Ishikawa (cell line): ENCODE measurements at regions not wholly inside any gene's neighbourhood (a gene's known extent, or its start where the extent isn't known, plus 50 kb on each side); places are given as distances from the start of the nearest gene placed in this dataset.

Experiments
- CEBPB ChIP-seq: IDR thresholded peaks from 2 replicates; pipeline ENCODE4 v1.6.1; 2012
- CREB1 ChIP-seq: IDR thresholded peaks from 2 replicates; pipeline ENCODE4 v1.6.1; 2012; ENCODE audit warnings: low read depth
- EGR1 ChIP-seq: IDR thresholded peaks from 2 replicates; pipeline ENCODE4 v1.6.1; 2012
- EP300 ChIP-seq: IDR thresholded peaks from 2 replicates; pipeline ENCODE4 v1.6.1; 2012; ENCODE audit warnings: borderline replicate concordance
- FOXM1 ChIP-seq: IDR thresholded peaks from 2 replicates; pipeline ENCODE4 v1.6.1; 2012; ENCODE audit warnings: low read depth, borderline replicate concordance
- MAX ChIP-seq: IDR thresholded peaks from 2 replicates; pipeline ENCODE4 v1.6.1; 2012
- NFIC ChIP-seq: IDR thresholded peaks from 2 replicates; pipeline ENCODE4 v1.6.1; 2012
- RAD21 ChIP-seq: IDR thresholded peaks from 2 replicates; pipeline ENCODE4 v1.6.1; 2012; ENCODE audit warnings: low read depth
- TAF1 ChIP-seq: IDR thresholded peaks from 2 replicates; pipeline ENCODE4 v1.6.1; 2012; ENCODE audit warnings: low read depth, mild to moderate bottlenecking
- TCF12 ChIP-seq: IDR thresholded peaks from 2 replicates; pipeline ENCODE4 v1.6.1; 2012; ENCODE audit warnings: low read depth
- TEAD4 ChIP-seq: IDR thresholded peaks from 2 replicates; pipeline ENCODE4 v1.6.1; 2012
- YY1 ChIP-seq: IDR thresholded peaks from 2 replicates; pipeline ENCODE4 v1.6.1; 2012; ENCODE audit warnings: low read depth
- ZBTB7A ChIP-seq: IDR thresholded peaks from 2 replicates; pipeline ENCODE4 v1.6.1; 2012; ENCODE audit warnings: low read depth
- TF ChIP-seq, protein P1 (sequence below): IDR thresholded peaks from 2 replicates; pipeline ENCODE4 v1.6.1; 2012; ENCODE audit warnings: low read depth, mild to moderate bottlenecking
- TF ChIP-seq, protein P2 (sequence below): IDR thresholded peaks from 2 replicates; pipeline ENCODE4 v1.6.1; 2012

DNA sequence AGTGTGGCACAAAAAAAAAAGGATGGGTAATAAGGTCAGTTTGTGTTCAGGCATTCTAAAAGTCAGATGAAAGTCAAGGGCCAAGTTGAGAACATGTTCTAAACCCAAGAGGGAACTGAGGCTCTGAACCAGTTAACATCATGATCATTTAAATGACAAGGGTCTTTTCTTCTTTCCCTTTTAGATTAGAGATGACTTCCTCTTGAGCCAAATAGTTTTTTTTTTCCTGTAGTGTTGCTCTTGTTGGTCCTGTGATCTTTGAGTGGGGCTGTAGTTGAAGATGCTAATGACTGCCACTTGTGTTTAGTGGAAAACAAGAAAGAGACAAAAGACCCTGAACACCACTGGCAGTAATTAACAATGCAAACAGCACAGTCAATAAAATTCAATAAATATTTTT is 482.7 kb upstream of the SYT4 start:
- TF ChIP-seq YY1, result no peak
- no peak for TF ChIP-seq CEBPB
- TF ChIP-seq, protein P1, sequence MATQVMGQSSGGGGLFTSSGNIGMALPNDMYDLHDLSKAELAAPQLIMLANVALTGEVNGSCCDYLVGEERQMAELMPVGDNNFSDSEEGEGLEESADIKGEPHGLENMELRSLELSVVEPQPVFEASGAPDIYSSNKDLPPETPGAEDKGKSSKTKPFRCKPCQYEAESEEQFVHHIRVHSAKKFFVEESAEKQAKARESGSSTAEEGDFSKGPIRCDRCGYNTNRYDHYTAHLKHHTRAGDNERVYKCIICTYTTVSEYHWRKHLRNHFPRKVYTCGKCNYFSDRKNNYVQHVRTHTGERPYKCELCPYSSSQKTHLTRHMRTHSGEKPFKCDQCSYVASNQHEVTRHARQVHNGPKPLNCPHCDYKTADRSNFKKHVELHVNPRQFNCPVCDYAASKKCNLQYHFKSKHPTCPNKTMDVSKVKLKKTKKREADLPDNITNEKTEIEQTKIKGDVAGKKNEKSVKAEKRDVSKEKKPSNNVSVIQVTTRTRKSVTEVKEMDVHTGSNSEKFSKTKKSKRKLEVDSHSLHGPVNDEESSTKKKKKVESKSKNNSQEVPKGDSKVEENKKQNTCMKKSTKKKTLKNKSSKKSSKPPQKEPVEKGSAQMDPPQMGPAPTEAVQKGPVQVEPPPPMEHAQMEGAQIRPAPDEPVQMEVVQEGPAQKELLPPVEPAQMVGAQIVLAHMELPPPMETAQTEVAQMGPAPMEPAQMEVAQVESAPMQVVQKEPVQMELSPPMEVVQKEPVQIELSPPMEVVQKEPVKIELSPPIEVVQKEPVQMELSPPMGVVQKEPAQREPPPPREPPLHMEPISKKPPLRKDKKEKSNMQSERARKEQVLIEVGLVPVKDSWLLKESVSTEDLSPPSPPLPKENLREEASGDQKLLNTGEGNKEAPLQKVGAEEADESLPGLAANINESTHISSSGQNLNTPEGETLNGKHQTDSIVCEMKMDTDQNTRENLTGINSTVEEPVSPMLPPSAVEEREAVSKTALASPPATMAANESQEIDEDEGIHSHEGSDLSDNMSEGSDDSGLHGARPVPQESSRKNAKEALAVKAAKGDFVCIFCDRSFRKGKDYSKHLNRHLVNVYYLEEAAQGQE, result no peak
- TF ChIP-seq RAD21, result no peak
- no peak for TF ChIP-seq FOXM1
- TF ChIP-seq, protein P2, sequence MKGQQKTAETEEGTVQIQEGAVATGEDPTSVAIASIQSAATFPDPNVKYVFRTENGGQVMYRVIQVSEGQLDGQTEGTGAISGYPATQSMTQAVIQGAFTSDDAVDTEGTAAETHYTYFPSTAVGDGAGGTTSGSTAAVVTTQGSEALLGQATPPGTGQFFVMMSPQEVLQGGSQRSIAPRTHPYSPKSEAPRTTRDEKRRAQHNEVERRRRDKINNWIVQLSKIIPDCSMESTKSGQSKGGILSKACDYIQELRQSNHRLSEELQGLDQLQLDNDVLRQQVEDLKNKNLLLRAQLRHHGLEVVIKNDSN, result no peak
- TF ChIP-seq CREB1, result no peak
- no peak for TF ChIP-seq MAX
- no peak for TF ChIP-seq TAF1
- no peak for TF ChIP-seq EGR1
- TF ChIP-seq EP300, result no peak

DNA sequence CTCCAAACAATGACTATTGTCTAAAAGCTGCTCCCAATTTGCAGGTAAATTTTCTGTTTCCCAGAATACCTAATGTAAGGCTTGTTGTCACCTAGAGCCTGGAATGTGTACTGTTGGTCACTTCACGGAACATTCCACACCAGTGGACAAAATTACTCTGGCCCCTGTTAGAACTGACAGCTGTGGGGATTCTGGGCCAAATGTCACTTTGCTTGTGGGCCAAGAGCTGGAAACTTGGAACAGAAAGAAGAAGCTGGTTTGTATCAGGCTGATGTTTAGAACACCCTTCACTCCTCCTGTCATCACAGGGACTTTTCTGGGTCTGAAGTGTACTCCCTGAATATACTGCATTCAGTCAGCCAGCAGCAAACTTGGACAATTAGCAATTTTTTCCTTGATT is 495.6 kb upstream of the SYT4 start:
- TF ChIP-seq TEAD4, result no peak
- no peak for TF ChIP-seq MAX
- TF ChIP-seq TAF1, result no peak
- no peak for TF ChIP-seq YY1
- TF ChIP-seq CREB1, result no peak
- TF ChIP-seq FOXM1, result no peak
- TF ChIP-seq EGR1, result no peak
- no peak for TF ChIP-seq TCF12
- TF ChIP-seq, protein P1, result no peak
- no peak for TF ChIP-seq NFIC
- TF ChIP-seq ZBTB7A, result no peak
- TF ChIP-seq EP300, result no peak

DNA sequence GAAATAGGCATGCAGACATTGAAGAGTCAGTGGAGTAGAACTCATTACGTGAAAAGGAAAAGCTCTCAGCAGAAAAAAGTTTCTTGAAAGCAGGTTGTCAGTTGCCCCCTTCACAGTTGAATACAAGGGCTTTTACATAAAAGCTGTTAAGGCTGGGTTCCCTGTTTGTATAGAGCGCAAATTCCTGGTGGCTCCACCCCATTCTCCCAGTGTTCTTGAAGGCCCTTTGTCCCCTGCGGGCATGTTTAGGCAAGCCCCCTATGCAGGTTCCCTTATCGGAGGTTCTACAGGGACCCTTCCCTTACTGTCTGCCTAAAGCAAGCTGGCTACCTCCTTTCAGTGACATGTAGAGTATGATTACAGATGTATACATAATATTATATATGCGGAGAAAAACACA is 497.2 kb upstream of the SYT4 start:
- no peak for TF ChIP-seq TCF12
- no peak for TF ChIP-seq EP300
- TF ChIP-seq ZBTB7A, result no peak
- no peak for TF ChIP-seq YY1
- no peak for TF ChIP-seq NFIC
- no peak for TF ChIP-seq EGR1
- no peak for TF ChIP-seq TAF1
- TF ChIP-seq, protein P1, result no peak
- TF ChIP-seq MAX, result no peak
- TF ChIP-seq RAD21, result no peak
- TF ChIP-seq, protein P2, result no peak
- TF ChIP-seq CEBPB, result no peak
- no peak for TF ChIP-seq CREB1
- no peak for TF ChIP-seq TEAD4
- TF ChIP-seq FOXM1, result no peak

DNA sequence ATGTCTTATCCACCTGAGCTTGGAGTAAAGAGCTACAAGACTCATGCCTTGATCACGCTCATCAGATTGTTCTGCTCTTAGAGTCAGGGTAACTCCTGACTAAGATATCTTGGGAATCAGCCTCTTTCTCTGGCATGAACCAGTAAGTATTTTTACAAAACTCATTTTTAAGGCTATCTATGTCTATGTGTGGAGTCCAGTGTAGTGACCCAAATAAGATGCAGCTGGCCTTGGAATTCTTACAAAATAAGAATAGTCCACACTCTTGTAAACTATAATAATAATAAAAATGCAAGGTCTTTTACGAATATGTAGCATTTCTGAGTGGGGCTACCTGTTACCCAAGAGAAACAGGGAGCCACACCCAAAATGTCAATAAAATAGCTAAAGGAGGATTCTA is 498.3 kb upstream of the SYT4 start:
- no peak for TF ChIP-seq NFIC
- no peak for TF ChIP-seq CREB1
- TF ChIP-seq MAX, result no peak
- no peak for TF ChIP-seq TAF1
- TF ChIP-seq, protein P1, result no peak
- TF ChIP-seq EP300, result no peak
- no peak for TF ChIP-seq ZBTB7A
- no peak for TF ChIP-seq TEAD4
- no peak for TF ChIP-seq FOXM1
- no peak for TF ChIP-seq RAD21
- TF ChIP-seq YY1, result no peak
- TF ChIP-seq, protein P2, result no peak
- no peak for TF ChIP-seq TCF12
- no peak for TF ChIP-seq EGR1
- no peak for TF ChIP-seq CEBPB
